ENCODE measurements at regions not wholly inside any gene's neighbourhood (a gene's known extent, or its start where the extent isn't known, plus 50 kb on each side); places are given as distances from the start of the nearest gene placed in this dataset.

DNA sequence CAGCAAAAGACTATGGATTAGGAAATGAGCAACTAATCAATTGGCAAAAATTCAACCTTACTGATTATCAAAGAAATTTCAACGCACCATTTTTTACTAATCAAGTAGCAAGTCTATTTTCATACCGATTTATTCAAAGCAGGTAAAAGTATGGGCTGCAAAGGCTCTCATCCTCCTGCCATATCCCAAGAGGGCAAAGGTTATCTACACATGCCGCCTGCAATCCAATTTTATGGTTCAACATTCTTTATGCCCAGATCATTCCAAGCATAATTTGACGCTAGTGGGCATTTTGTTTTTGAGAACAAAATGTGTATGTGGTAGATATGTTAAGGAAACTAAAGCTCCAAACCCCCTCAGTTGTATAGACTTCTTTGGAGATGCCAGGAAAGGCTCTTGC lies 270.6 kb downstream of the MAF start:
- no peak for TF ChIP-seq EZH2 (IDR thresholded peaks at IDR 0.05; ENCODE audit: borderline replicate concordance, low read depth, low read length, severe bottlenecking)
- TF ChIP-seq, protein P1, sequence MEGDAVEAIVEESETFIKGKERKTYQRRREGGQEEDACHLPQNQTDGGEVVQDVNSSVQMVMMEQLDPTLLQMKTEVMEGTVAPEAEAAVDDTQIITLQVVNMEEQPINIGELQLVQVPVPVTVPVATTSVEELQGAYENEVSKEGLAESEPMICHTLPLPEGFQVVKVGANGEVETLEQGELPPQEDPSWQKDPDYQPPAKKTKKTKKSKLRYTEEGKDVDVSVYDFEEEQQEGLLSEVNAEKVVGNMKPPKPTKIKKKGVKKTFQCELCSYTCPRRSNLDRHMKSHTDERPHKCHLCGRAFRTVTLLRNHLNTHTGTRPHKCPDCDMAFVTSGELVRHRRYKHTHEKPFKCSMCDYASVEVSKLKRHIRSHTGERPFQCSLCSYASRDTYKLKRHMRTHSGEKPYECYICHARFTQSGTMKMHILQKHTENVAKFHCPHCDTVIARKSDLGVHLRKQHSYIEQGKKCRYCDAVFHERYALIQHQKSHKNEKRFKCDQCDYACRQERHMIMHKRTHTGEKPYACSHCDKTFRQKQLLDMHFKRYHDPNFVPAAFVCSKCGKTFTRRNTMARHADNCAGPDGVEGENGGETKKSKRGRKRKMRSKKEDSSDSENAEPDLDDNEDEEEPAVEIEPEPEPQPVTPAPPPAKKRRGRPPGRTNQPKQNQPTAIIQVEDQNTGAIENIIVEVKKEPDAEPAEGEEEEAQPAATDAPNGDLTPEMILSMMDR (IDR thresholded peaks at IDR 0.05; ENCODE audit: borderline replicate concordance, extremely low read depth, low read length, poor library complexity, severe bottlenecking), result no peak
- Histone ChIP-seq H3K27me3 (ENCODE audit: insufficient read depth, low read length, poor library complexity) (no peaks in the 10 kb centered on the region), H3K79me2 (ENCODE audit: insufficient read depth, low read length) (no peaks in the 10 kb centered on the region), H4K20me1 (ENCODE audit: insufficient read depth, low read length) (no peaks in the 10 kb centered on the region), H3K9me3 (ENCODE audit: insufficient read depth, low read length, severe bottlenecking) (no peaks in the 10 kb centered on the region), H3K4me3 (ENCODE audit: low read depth in 1 of 2, low read length in 2 of 2) (no peak overlapping the region), H3K27ac (ENCODE audit: low read length) (no peak overlapping the region), H3K9ac (ENCODE audit: low read depth, low read length) (no peak overlapping the region), H3K36me3 (ENCODE audit: insufficient read depth, low read length) (no peaks in the 10 kb centered on the region), H3K4me1 (ENCODE audit: insufficient read depth, low read length) (peaks cover 8% of the 10 kb centered on the region), H3K4me2 (ENCODE audit: insufficient read depth, low read length) (no peak overlapping the region), H2AFZ (ENCODE audit: low read depth, low read length) (no peak overlapping the region)
- DNase-seq, result no peak
- ATAC-seq (ENCODE audit: insufficient read depth, low read depth), result no peak

DNA sequence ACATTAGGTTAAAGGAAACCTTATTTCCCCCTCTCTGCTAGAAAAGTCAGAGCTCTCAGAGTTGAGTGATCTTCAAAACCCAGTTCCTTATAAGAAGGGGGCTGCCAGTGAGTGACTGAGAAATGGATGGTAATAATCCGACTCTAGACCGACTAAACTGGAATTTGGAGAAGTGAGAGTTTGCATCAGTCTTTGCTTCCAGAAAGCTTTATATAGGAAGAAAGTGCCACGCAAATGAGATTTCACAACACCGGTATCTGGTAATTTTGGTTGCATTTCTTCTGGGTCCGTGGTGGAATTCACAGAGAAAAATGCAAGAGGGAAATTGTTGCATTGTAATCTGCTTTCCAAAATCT lies 271.4 kb downstream of the MAF start:
- Histone ChIP-seq H2AFZ (ENCODE audit: low read depth, low read length) (no peak overlapping the region), H3K27me3 (ENCODE audit: insufficient read depth, low read length, poor library complexity) (no peaks in the 10 kb centered on the region), H4K20me1 (ENCODE audit: insufficient read depth, low read length) (no peaks in the 10 kb centered on the region), H3K9ac (ENCODE audit: low read depth, low read length) (no peak overlapping the region), H3K4me1 (ENCODE audit: insufficient read depth, low read length) (peaks cover 10% of the 10 kb centered on the region), H3K9me3 (ENCODE audit: insufficient read depth, low read length, severe bottlenecking) (no peaks in the 10 kb centered on the region), H3K79me2 (ENCODE audit: insufficient read depth, low read length) (no peaks in the 10 kb centered on the region), H3K4me3 (ENCODE audit: low read depth in 1 of 2, low read length in 2 of 2) (no peak overlapping the region), H3K4me2 (ENCODE audit: insufficient read depth, low read length) (no peak overlapping the region), H3K36me3 (ENCODE audit: insufficient read depth, low read length) (no peaks in the 10 kb centered on the region), H3K27ac (ENCODE audit: low read length) (no peak overlapping the region)
- no peak for DNase-seq
- TF ChIP-seq EZH2 (IDR thresholded peaks at IDR 0.05; ENCODE audit: borderline replicate concordance, low read depth, low read length, severe bottlenecking), result no peak
- TF ChIP-seq, protein P1 (IDR thresholded peaks at IDR 0.05; ENCODE audit: borderline replicate concordance, extremely low read depth, low read length, poor library complexity, severe bottlenecking), result no peak
- no peak for ATAC-seq (ENCODE audit: insufficient read depth, low read depth)

DNA sequence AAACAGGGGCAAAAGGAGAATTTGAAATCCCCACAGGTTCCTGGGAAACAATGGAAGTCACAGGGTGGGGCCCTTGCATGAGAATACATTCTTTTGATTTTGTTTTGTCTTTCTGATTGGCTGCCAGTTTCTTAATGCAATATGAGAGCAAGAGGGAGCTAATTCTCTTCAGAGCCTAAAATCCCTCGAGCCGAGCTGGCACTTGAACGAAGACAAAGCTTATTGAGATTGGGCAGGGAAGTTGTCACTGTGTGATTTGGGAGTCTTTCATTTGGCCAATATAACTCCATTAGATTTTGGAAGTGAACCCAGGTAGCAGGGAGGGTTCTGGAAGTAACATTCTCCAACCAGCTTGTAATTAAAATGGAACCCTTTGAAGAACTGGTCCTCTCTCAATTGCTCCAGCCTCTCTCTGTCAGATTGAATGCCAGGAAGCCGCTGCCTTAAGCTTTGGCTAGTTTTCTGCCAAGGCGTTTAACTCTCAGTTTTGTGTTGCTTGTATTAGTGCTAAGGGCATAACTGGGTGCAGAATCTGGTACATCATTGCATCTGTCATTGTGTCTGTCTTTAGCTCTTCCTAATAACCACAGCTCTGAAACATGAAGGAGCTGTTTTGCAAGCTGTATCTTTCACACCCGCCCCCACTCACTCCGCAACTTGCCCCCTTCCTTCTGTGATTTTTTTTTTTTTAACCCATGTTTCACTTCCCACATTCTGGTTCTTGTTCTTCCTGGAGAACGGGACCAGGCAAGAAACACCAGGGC lies 272.0 kb downstream of the MAF start:
- Histone ChIP-seq H4K20me1 (ENCODE audit: insufficient read depth, low read length) (no peaks in the 10 kb centered on the region), H3K4me2 (ENCODE audit: insufficient read depth, low read length) (no peak overlapping the region), H3K27me3 (ENCODE audit: insufficient read depth, low read length, poor library complexity) (no peaks in the 10 kb centered on the region), H3K27ac (ENCODE audit: low read length) (no peak overlapping the region), H3K4me1 (ENCODE audit: insufficient read depth, low read length) (peaks cover 10% of the 10 kb centered on the region), H3K36me3 (ENCODE audit: insufficient read depth, low read length) (no peaks in the 10 kb centered on the region), H3K4me3 (ENCODE audit: low read depth in 1 of 2, low read length in 2 of 2) (no peak overlapping the region), H2AFZ (ENCODE audit: low read depth, low read length) (no peak overlapping the region), H3K79me2 (ENCODE audit: insufficient read depth, low read length) (no peaks in the 10 kb centered on the region), H3K9ac (ENCODE audit: low read depth, low read length) (no peak overlapping the region), H3K9me3 (ENCODE audit: insufficient read depth, low read length, severe bottlenecking) (no peaks in the 10 kb centered on the region)
- no peak for DNase-seq
- no peak for ATAC-seq (ENCODE audit: insufficient read depth, low read depth)
- TF ChIP-seq, protein P1 (IDR thresholded peaks at IDR 0.05; ENCODE audit: borderline replicate concordance, extremely low read depth, low read length, poor library complexity, severe bottlenecking), result no peak
- no peak for TF ChIP-seq EZH2 (IDR thresholded peaks at IDR 0.05; ENCODE audit: borderline replicate concordance, low read depth, low read length, severe bottlenecking)

Data from DND-41 (cell line).